Astrocyte (in vitro differentiated cells and primary cell): ENCODE measurements at regions not wholly inside any gene's neighbourhood (a gene's known extent, or its start where the extent isn't known, plus 50 kb on each side); places are given as distances from the start of the nearest gene placed in this dataset.

Experiments
- EZH2 ChIP-seq: IDR thresholded peaks from 2 replicates; pipeline ENCODE4 v1.6.1; 2012; ENCODE audit warnings: mild to moderate bottlenecking, low read length, inconsistent platforms; ENCODE audit not compliant: insufficient read depth
- TF ChIP-seq, protein P1 (sequence below): IDR thresholded peaks from 2 replicates; pipeline ENCODE4 v1.5.1; 2011; ENCODE audit warnings: low read depth, mild to moderate bottlenecking, inconsistent platforms, low read length, moderate library complexity; ENCODE audit not compliant: insufficient read depth

DNA sequence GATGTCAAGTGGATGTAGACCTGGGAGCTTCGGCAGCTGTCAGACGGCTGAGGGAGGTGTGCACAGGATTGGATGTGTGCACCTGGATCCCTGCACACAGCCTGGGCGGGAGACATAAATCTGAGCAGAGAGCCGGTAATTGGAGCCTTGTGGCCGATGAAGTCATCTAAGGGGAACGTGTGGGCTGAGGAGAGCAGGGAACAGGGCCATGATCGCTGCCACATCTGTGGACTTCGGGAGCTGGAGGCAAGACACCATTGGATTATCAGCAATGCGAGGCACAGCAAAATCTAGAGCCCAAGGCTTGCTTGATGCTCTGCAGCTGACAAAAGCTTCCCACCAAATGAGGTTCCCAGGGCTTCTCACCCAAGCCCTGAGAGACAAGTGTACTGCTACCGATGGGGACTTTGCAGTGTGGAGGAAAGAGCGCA, 147.7 kb downstream of the PTPN20 start:
- TF ChIP-seq, protein P1, sequence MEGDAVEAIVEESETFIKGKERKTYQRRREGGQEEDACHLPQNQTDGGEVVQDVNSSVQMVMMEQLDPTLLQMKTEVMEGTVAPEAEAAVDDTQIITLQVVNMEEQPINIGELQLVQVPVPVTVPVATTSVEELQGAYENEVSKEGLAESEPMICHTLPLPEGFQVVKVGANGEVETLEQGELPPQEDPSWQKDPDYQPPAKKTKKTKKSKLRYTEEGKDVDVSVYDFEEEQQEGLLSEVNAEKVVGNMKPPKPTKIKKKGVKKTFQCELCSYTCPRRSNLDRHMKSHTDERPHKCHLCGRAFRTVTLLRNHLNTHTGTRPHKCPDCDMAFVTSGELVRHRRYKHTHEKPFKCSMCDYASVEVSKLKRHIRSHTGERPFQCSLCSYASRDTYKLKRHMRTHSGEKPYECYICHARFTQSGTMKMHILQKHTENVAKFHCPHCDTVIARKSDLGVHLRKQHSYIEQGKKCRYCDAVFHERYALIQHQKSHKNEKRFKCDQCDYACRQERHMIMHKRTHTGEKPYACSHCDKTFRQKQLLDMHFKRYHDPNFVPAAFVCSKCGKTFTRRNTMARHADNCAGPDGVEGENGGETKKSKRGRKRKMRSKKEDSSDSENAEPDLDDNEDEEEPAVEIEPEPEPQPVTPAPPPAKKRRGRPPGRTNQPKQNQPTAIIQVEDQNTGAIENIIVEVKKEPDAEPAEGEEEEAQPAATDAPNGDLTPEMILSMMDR = no peak
- TF ChIP-seq EZH2 = no peak
